Spleen (tissue), 11 donors: ENCODE measurements at regions not wholly inside any gene's neighbourhood (a gene's known extent, or its start where the extent isn't known, plus 50 kb on each side); places are given as distances from the start of the nearest gene placed in this dataset.

ENCODE experiments used
- DNase-seq: peaks from one replicate; pipeline ENCODE4 v3.0.0-alpha.2; 2020
- H3K27ac ChIP-seq, 8 donors: fragments of 200-600 bp; sonication (generic) in 7 of 8; 1 replicate in 4 of 8; 2 replicates in 4 of 8; pipeline versions ENCODE4 v1.5.0 to v1.8.0; 2016 to 2021; ENCODE audit warnings: inconsistent platforms in 4 of 8, mild to moderate bottlenecking in 4 of 8, moderate library complexity in 1 of 8
- H3K27me3 ChIP-seq, 7 donors: fragments of 200-600 bp; sonication (generic) in 6 of 7; replicated peaks in 1 of 7; 1 replicate in 4 of 7; 2 replicates in 3 of 7; pipeline versions ENCODE4 v1.5.0 to v1.8.0; 2016 to 2021; ENCODE audit warnings: inconsistent platforms in 3 of 7, mild to moderate bottlenecking in 1 of 7
- H3K36me3 ChIP-seq, 6 donors: fragments of 200-600 bp; sonication (generic) in 5 of 6; 1 replicate in 4 of 6; 2 replicates in 2 of 6; pipeline versions ENCODE4 v1.5.0 to v1.8.0; 2016 to 2021; ENCODE audit warnings: inconsistent platforms in 2 of 6
- H3K4me1 ChIP-seq, 6 donors: fragments of 200-600 bp; sonication (generic) in 5 of 6; 1 replicate in 3 of 6; 2 replicates in 3 of 6; pipeline versions ENCODE4 v1.5.0 to v1.8.0; 2016 to 2021; ENCODE audit warnings: inconsistent platforms in 3 of 6
- H3K4me3 ChIP-seq, 8 donors: fragments of 200-600 bp; sonication (generic) in 7 of 8; 1 replicate in 4 of 8; 2 replicates in 4 of 8; pipeline versions ENCODE4 v1.5.0 to v1.8.0; 2016 to 2021; ENCODE audit warnings: inconsistent platforms in 4 of 8, mild to moderate bottlenecking in 4 of 8, moderate library complexity in 2 of 8
- H3K9me3 ChIP-seq, 8 donors: fragments of 200-600 bp; sonication (generic) in 7 of 8; 1 replicate in 4 of 8; 2 replicates in 4 of 8; pipeline versions ENCODE4 v1.5.0 to v1.8.0; 2016 to 2021; ENCODE audit warnings: inconsistent platforms in 4 of 8
- POLR2A ChIP-seq, 3 donors: fragments of 450-650 bp; IDR thresholded peaks; one replicate each; pipeline ENCODE4 v1.5.1; 2017; ENCODE audit warnings: antibody characterized with exemption in 3 of 3, mild to moderate bottlenecking in 1 of 3
- POLR2AphosphoS5 ChIP-seq, 3 donors: sonication (generic); formaldehyde crosslinking; IDR thresholded peaks; one replicate each; pipeline ENCODE4 v1.5.1; 2017; ENCODE audit warnings: antibody characterized with exemption in 3 of 3
- WGBS, 5 donors: extraction: QIAGEN DNeasy Blood & Tissue Kit in 3 of 5; methylation state at CpG; one replicate each; pipeline versions ENCODE4 v1.1.5 to v1.1.7; 2013 to 2018; 5-methylcytosine and 5-hydroxymethylcytosine counted together
- intact Hi-C: fragments of 100-400 bp; cut with DNase I; formaldehyde crosslinking; loops from one replicate; pipeline ENCODE4 v1.15.0; 2023; ENCODE audit warnings: low total_unique reads
- TF ChIP-seq, protein P1 (sequence below), 11 experiments: fragments of 200-600 bp in 7 of 11; fragments of 450-650 bp in 4 of 11; sonication (generic) in 4 of 11; IDR thresholded peaks in 8 of 11; conservative IDR thresholded peaks in 3 of 11; 1 replicate in 7 of 11; 2 replicates in 4 of 11; pipeline versions ENCODE4 v1.4.0 to v1.8.0; 2016 to 2021; ENCODE audit warnings: antibody characterized with exemption in 11 of 11, inconsistent platforms in 4 of 11, mild to moderate bottlenecking in 1 of 11
- donor health status: healthy with polysubstance abuse.
- donor health status: DM: no; HTN: no; CAD: no; lungs with moderate emphysema.
- donor health status: DM: no; HTN: no; CAD: no.
- donor health status: Bipolar disorder and iron deficiency.
- donor health status: healthy.
- donor health status: DM: no; HTN: no; CAD: no.
- donor health status: DM: yes; HTN: yes; CAD: no.

- H3K9me3 ChIP-seq: peaks cover 0 to 6% (median 0%) of the 10 kb centered on the region in 8 donors
- H3K27ac ChIP-seq: no peak overlapping the region
- TF ChIP-seq POLR2AphosphoS5 (IDR thresholded peaks at IDR 0.05): no peak
- TF ChIP-seq, protein P1, sequence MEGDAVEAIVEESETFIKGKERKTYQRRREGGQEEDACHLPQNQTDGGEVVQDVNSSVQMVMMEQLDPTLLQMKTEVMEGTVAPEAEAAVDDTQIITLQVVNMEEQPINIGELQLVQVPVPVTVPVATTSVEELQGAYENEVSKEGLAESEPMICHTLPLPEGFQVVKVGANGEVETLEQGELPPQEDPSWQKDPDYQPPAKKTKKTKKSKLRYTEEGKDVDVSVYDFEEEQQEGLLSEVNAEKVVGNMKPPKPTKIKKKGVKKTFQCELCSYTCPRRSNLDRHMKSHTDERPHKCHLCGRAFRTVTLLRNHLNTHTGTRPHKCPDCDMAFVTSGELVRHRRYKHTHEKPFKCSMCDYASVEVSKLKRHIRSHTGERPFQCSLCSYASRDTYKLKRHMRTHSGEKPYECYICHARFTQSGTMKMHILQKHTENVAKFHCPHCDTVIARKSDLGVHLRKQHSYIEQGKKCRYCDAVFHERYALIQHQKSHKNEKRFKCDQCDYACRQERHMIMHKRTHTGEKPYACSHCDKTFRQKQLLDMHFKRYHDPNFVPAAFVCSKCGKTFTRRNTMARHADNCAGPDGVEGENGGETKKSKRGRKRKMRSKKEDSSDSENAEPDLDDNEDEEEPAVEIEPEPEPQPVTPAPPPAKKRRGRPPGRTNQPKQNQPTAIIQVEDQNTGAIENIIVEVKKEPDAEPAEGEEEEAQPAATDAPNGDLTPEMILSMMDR (IDR thresholded peaks at IDR 0.05 in 8 of 11, conservative IDR thresholded peaks at IDR 0.05 in 3 of 11): no peak
- no peak for TF ChIP-seq POLR2A (IDR thresholded peaks at IDR 0.05)
- no peak for DNase-seq
- H3K36me3 ChIP-seq: no peaks in the 10 kb centered on the region
- intact Hi-C loops: no loop called here
- no peaks in the 10 kb centered on the region for H3K4me1 ChIP-seq
- WGBS, 5 donors: 60 to 78% (median 72%) methylated on average over 2 of the region's 2 CpGs
- no peaks in the 10 kb centered on the region for H3K27me3 ChIP-seq
- no peak overlapping the region for H3K4me3 ChIP-seq
These were observed 270.7 kb upstream of the SSTR1 start for GRCh38 chr14:37936971-37937370.

GRCh38 chr14:37939442-37940028 lies 268.2 kb upstream of the SSTR1 start:
- intact Hi-C loops: no loop called here
- Histone ChIP-seq H3K27me3 (no peaks in the 10 kb centered on the region), H3K27ac (no peak overlapping the region), H3K9me3 (peaks cover 0 to 15% (median 0%) of the 10 kb centered on the region in 8 donors), H3K36me3 (no peaks in the 10 kb centered on the region), H3K4me1 (no peaks in the 10 kb centered on the region), H3K4me3 (no peak overlapping the region)
- TF ChIP-seq POLR2A (IDR thresholded peaks at IDR 0.05): no peak
- TF ChIP-seq POLR2AphosphoS5 (IDR thresholded peaks at IDR 0.05): no peak
- TF ChIP-seq, protein P1 (IDR thresholded peaks at IDR 0.05 in 8 of 11, conservative IDR thresholded peaks at IDR 0.05 in 3 of 11): no peak
- DNase-seq: no peak
- 77 to 88% (median 86%) methylated on average over 6 of the region's 6 CpGs for WGBS, 5 donors

GRCh38 chr14:37945959-37946358 lies 261.7 kb upstream of the SSTR1 start:
- Histone ChIP-seq H3K36me3 (no peaks in the 10 kb centered on the region), H3K4me3 (no peak overlapping the region), H3K9me3 (peaks cover 0 to 65% (median 48%) of the 10 kb centered on the region in 8 donors), H3K27me3 (no peaks in the 10 kb centered on the region), H3K4me1 (no peaks in the 10 kb centered on the region), H3K27ac (no peak overlapping the region)
- intact Hi-C loops: no loop called here
- TF ChIP-seq POLR2AphosphoS5 (IDR thresholded peaks at IDR 0.05): no peak
- TF ChIP-seq, protein P1 (IDR thresholded peaks at IDR 0.05 in 8 of 11, conservative IDR thresholded peaks at IDR 0.05 in 3 of 11): no peak
- no peak for TF ChIP-seq POLR2A (IDR thresholded peaks at IDR 0.05)
- no peak for DNase-seq
- 46 to 82% (median 72%) methylated on average over 2 to 3 of the region's 3 CpGs for WGBS, 5 donors

DNA sequence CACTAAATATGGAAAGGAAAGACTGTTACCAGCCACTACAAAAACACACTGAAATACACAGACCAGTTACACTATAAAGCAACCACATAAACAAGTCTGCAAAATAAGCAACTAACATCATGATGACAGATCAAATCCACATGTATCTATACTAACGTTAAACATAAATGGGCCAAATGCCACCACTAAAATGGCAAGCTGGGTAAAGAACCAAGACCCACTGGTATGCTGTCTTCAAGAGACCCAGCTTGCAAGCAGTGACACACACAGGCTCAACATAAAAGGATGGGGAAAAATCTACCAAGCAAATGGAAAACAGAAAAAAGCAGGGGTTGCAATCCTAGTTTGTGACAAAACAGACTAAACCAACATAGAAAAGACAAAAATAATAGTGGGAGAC lies 260.9 kb upstream of the SSTR1 start:
- DNase-seq: no peak
- no peaks in the 10 kb centered on the region for H3K36me3 ChIP-seq
- no peak overlapping the region for H3K4me3 ChIP-seq
- H3K9me3 ChIP-seq: peaks cover 0 to 65% (median 48%) of the 10 kb centered on the region in 8 donors
- TF ChIP-seq, protein P1 (IDR thresholded peaks at IDR 0.05 in 8 of 11, conservative IDR thresholded peaks at IDR 0.05 in 3 of 11): no peak
- TF ChIP-seq POLR2A (IDR thresholded peaks at IDR 0.05): no peak
- TF ChIP-seq POLR2AphosphoS5 (IDR thresholded peaks at IDR 0.05): no peak
- no peak overlapping the region for H3K27ac ChIP-seq
- 79 to 97% (median 90%) methylated on average over 1 of the region's 1 CpG for WGBS, 5 donors
- H3K4me1 ChIP-seq: no peaks in the 10 kb centered on the region
- intact Hi-C loops: no loop called here
- no peaks in the 10 kb centered on the region for H3K27me3 ChIP-seq
